Inflammatory macrophage treated with lipopolysaccharide for 4 hours (primary cell): ENCODE measurements at regions not wholly inside any gene's neighbourhood (a gene's known extent, or its start where the extent isn't known, plus 50 kb on each side); places are given as distances from the start of the nearest gene placed in this dataset.

Experiments
- DNase-seq: peaks from one replicate; pipeline ENCODE4 v3.0.0-alpha.2; 2020

DNA sequence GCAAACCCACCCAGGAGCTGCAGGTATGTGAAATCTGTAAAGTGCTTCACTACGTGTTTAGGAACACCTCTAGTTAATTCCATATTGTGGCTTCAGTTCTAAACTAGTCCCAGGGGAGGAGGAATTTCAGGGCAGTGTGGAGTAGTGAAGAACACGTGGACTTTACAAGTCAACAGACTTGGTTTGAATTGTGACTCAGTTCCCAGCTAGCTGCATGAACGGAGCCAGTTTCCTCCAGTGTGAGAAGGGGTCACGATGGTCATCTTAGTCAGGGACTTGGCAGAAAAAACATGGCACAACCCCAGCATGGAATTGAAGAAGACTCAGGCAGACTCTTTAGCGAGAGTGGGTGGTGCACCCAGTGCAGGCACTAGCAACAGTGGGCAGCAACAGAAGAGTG, 175.7 kb upstream of the UBL3 start:
- no peak for DNase-seq

DNA sequence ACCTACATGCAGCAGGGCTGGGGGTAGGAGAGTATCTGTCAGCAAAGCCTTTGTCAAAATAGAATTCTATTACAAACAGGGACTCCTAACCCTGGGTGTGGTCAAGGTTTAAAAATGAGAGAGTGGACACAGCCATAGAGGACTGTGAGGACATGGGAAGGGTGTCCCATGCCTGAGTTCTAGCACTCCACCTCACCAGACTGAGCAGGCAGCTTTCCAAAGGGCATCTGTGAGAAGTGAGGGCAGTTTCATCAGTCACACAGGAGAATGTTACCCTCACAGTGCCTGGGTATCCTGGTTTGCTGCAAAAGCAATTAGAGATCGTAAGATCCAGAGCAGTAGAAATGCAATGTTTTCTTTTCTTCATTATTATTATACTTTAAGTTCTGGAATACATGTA, 174.9 kb upstream of the UBL3 start:
- no peak for DNase-seq

DNA sequence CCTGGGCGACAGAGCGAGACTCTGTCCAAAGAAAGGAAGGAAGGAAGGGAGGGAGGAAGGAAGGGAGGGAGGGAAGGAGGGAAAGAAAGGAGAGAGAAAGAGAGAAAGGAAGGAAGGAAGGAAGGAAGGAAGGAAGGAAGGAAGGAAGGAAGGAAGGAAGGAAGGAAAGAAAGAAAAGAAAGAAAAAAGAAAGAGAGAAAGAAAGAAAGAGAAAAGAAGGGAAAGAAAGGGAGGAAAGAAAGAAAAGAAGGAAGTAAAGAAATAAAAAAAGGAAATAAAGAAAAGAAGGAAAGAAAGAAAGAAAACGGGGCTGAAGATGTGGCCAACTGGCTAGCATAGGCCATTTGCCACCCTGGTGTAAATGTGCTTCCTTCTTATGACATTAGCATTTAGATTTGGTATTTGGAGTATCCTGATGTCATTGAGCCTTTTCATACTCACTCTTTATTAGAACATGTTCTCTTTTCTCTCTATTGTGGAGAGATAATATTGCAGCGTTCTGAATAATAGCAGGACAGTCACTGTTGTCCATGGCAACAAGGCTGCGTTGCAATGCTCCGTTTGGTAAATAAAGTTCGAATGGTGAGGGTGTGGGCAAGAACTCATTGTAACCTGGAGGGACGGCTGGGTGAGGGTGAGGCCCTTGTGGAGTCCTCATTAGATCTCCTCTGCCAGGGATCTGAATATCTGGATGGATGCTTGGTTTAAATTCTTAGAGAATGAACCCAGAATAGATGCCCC, 173.9 kb upstream of the UBL3 start:
- no peak for DNase-seq

DNA sequence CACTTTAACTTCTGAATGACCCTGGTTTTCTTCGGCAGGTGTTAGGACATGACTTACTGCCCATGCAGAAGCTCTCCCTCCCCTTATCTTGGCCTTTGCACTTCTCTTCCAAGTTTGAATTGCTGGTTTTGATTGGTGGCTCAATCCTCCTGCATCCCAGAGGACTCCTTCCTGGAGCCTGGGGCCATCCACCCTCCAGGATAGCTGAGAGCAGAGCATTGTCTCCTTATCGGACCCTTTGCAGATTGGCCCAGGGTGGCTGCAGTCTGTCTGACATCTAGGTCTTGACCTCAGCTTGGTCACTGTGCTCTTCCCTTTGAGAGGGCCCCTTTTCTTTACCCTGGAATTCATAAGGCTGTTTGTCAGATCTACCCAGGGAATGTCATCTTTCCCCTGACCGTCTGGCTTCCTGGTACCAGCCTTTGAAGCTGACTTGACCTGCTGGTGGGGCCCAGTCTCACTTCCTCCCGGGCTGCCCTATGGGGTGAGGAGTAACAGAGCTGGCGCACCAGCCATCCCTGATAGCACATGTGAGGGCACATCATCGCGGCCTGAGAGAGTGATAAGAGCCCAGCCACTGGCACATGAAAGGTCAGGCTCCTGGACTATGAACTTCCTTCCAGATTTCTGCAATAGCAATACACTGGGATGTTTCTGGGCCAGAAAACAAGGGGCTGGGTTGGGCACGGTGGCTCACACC, 172.9 kb upstream of the UBL3 start:
- DNase-seq: no peak

DNA sequence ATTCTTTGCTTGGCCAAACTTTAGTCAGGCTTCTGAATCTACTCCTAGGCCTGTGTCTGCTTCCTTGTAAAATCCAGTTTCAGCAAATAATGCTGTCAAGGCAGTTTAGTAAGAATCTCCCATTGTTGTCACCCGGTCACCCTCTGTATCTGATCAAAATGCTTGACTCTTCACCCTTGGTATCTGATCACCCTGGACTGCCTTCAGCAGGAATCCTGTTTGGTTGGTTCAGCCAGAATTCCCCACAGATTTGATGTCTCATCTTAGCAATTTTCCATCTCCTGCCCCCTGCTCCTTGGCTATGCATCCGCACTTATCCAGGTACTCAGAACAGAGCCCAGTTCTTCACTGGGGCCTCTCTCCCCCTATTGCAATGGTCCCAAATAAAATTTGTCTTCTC, 172.4 kb upstream of the UBL3 start:
- DNase-seq: no peak

DNA sequence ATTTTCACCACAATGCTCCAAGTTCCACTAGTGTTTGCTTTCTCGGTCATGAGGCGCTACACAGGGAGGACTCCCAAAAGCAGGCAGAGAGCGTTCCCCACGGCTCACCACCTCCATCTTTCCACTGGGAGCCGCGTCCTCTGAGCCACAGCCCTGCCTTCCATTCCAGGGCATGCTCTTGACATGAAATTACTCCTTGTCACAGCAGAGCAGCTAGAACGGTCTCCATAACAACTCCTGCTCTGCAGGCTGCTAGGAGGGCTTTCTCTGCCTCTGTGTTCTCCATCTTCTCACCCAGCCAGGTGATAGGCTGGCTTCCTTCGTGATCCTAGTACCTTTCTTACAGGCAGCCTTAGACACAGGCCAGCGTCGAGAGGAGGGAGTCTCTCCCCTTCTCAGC, 171.8 kb upstream of the UBL3 start:
- DNase-seq: no peak

DNA sequence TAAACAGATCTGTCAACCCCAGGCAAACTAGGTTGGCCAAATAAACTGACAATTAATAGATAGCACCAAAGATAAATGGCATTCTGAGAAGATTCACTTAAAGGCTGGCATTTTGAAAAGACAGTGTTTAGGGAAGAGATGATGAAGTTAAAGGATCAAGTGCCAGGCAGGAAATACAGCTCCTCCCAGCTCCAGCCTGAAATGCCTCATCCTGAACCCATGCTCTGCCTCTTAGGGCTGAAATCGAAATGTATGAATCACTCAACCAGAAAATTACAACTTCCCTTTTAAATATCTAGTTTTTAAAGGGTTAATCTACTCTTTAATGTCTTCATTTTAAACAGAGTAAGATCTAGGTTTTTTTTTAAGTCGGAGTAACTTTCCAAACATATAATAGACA, 171.2 kb upstream of the UBL3 start:
- no peak for DNase-seq

DNA sequence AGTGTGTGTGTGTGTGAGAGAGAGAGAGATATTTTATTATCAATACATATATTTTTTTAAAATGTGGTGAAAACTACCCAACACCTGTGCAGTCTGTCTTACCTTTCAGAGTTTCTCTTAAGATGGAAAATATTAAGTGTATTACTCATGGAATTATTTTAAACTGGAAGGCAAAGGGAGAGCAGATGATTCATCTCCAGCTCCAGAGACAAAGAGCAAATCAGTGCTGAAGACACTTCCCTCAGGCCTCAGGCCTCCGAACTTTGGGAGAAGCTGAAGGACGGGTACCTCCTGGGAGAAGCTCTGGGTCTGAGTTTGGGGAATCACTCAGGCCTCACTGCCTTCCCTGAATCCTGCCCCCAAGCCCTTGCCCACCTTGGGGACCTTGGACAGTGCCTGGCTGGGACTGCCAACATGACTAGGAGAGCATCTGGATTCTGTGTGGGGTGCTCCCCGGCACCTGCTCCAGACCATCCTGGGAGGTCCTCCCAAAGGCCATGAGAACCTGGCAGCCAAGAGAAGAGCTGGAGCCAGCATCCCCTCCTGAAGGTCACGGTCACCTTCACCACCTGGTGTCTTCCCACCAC, 170.4 kb upstream of the UBL3 start:
- DNase-seq: no peak

DNA sequence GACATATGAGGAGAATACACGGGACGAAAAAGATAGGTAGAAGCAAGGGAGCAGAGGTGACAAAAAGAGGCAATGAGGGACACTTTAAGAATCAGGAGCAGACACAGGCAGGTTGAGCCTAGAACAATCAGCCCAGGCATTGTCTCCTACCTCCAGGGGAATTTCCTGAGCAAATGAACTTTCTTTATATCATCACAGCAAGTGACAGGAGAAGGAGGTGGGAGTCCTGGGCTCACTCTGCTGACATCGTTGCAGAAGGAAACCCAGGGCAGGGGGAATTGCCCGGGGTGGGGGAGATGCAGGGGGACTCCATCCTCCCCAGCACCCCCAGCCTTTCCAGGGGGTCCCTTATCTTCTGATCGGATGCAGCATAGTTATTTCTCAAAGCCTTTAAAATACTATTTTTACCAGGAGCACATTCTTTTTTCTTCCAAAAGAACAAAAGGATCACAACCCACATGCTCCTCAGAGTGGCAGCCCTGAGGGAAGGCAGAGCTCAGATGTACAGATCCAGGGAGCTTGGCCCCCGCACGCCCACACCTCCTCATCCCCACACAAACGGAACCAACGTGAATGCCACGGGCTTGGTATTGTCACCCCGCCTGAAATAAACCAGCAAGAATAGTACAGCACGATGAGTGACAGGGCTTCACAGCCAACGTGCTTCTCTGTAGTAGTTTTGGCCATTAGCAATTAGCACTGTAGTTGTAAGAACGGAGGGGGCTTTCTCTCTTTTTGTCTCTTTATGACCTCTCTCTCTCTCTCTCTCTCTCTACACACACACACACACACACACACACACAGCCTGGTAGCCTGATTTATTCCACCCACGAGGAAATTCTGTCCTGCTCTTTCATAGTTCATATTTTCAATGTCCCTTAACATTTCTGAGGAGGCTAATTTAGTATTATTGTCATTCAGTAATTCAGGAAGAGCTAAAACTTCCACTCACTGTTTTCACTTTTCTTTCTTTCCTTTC, 169.5 kb upstream of the UBL3 start:
- DNase-seq: no peak

DNA sequence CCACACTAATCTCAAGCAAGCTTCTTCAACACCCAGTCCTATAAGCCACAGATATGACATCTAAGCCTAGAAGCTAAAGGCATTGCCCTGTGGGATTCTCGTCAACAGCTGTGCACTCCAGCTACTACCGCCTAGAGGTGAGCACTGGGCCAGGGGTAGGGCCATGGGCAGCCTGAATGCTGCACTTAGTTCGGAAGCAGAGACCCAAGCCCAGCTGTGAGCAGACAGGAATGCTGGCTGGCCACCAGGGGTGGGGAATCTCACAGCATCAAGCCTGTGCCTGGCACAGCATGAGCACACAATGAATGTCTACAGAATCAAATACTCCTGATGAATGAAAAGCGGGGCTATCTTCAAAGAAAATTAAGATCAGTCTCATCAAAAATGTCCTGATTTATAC, 167.5 kb upstream of the UBL3 start:
- no peak for DNase-seq

DNA sequence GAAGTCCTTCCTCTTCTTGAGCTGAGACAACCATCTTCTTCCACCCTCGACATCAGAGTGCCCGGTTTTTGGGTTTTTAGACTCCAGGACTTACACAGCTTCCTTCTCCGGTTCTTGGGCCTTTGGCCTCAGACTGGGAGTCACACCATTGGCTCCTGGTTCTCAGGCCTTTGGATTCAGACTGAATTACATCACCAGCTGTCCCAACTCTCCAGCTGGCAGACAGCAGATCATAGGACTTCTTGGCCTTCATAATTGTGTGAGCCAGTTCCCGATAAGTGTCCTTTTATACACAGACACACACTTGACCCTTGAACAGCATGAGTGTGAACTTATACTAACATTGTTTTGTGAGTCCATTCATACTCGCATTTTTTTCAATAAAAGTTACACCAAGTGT, 166.0 kb upstream of the UBL3 start:
- no peak for DNase-seq

DNA sequence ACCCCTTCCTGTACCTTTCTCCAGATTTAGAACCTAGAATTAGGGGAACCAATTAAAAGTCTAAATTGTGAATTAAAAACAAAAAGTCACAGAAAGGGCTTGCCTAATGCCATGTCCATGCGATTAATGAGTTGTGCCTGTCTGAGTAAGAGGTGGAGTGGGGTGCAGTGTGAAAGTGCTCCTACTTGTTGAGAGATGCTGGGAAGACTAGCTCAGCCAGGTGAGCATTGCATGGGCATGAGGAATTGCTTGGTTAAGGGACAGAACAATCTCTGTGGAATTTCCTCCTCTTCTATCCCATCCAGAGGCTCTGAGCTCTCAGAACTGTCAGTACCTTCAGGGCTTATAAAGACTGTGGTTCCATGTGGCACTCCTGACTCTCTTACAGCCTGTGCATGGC, 159.0 kb upstream of the UBL3 start:
- DNase-seq: no peak

DNA sequence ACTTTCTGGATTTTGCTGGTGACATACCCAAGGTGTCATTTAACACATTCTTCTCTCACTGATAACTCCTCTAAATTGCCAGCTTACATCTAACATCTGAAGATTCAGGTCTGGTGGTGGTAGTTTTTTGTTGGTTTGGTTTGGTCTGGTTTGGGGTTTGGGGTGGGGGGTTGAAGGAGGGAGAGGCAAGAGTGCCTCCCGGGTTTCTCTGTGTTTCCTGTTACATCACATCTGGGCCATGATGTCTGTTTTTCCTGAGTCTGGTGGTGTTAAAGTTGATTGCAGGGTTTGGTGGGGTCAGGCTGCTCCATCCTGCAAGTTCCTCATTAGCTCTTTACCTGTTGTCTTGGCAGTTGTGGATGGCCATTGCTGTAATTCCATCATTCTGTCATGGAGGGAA, 155.8 kb upstream of the UBL3 start:
- DNase-seq: no peak

DNA sequence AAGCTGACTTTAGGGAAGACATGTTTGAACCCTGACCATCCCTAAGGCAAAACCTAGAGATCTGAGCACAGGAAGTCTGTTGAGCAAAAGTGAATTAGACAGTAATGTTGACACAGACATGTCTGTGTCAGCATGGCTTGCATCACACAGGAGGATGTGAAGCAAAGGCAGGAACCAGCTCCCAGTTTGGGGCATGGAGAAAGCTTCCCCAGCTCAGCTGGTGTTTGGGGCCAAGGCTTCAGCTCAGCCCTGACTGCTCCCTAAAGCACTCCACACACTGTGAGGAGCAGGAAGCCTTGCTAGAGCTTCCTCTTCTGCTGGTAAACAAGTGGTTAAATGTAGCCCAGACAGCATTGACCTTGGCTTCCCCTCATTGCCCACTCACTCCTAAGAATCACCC, 153.8 kb upstream of the UBL3 start:
- DNase-seq: peak; percentile 45

DNA sequence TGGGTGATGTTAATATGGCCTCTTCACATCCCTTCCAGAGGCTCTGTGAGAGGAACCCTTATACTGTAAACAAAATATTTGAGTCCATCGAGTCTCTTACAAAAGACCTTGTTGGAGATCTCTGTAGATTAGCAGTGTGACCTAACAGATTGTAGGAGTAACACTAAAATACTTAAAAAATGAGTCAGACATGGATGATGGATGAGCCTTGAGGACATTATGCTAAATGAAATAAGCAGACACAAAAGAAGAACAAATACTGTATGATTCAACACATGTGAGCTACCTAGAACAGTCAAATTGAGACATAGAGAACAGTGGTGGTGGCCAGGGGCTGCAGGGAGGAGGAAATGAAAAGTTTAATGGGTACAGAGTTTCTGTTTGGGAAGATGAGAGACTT, 152.2 kb upstream of the UBL3 start:
- DNase-seq: peak; percentile 62

DNA sequence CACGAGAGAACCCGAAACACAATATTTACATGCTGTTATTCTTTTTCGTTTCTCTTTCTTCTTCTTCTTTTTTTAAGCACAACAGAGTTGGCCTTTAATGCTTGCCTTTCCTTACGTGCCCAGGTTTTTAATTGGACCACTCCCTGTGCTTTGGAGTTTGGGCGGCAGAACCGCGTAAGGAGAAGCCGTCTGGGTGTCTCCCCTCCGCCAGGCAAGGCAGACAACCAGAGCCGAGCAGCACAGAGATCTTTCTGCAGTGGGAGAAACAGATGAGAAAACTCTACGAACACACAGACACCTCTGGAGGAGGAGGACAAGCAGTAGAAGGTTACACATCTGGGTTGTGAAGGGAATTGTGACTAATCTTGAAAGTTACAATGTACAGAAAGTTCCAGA, 150.0 kb upstream of the UBL3 start:
- no peak for DNase-seq

DNA sequence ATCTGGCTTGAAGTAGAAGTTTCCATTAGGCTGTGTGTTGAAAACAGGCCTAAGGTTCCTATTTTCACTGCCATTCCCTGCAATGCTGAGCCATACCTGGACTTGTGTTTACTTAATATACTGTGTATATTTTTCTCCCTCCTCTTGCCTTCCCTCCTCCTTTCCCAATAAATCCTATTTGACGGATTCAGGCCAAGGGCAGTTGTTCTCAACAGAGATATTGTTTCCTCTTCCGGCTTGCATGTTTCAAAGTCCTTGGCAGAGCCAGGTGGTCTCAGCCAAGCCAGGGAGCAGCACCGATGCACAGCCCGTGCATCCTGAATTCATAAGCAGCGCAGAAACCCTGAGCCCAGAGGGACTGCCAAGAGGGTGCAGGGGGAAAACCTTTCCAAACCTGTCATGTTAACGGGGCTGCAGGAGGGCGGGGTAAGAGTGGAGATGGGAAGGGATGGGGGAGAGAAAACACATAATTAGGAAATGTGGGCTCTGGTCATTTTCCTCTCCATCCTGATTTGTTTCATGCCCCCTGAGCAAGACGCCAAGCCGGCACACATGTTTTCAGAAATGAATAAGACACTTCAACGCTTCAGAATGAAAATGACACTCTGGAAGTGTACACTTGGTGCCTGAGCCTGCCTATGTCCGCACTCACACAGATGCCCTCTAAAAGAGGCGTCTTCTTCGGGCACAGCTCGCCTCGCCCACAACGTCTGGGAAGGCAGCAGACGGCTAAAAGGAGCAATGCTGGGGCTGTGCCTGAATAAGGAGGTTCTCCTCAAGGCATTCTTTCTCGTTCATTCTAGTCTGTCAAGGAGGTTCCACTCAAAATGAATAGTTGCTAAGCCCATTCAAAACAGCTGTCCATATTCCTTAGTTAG, 149.3 kb upstream of the UBL3 start:
- no peak for DNase-seq

DNA sequence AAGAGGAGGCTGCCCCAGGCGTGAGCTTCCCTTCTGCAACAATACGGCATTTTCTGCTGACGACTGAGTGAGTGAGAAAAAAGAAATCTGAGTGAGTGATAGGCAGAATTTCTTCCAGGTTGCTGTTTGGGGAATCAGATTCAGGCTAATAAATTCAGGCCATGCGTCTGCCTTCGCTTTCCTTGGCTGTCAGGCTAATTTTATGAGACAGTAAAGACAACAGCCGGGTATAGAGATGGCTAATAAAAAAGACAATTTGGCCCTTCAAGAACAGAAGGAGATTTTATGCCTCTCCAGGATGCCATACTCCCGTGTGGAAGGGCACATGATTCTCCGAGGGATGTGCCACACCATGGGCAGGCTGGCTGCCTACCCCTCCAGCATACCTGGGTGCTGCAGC, 145.9 kb upstream of the UBL3 start:
- DNase-seq: no peak

DNA sequence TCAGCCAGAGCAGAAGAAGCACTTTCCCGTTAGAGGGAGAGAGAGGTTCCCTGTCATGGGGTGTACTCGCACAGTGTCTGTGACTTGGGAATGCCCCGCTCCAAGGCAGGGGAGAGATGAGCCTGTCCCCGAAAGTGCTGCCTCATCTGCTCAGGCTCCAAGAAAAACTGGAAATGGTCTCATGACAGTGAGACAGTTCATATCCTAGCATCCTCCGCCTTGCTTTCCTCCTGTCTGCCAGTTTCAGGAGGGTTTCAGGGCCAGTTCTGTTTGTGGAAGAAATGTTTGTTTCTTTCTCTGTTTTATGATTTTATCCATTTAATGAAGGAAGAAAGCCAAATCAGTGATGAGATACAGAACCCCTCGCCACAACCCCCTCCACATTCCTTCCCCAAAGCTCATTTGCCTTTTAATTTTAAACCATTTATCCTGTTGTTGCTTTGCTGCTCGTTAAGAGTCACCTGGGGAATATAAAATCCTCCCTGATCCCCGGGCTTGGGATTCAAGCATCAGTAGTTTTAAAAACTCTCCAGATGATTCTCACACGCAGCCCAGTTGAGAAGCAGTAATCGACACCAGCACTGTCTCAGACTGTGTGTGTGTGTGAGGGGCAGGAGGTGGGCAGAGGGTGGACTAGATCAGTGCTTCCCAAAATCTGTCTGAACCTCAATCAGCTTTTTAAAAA, 144.6 kb upstream of the UBL3 start:
- no peak for DNase-seq

DNA sequence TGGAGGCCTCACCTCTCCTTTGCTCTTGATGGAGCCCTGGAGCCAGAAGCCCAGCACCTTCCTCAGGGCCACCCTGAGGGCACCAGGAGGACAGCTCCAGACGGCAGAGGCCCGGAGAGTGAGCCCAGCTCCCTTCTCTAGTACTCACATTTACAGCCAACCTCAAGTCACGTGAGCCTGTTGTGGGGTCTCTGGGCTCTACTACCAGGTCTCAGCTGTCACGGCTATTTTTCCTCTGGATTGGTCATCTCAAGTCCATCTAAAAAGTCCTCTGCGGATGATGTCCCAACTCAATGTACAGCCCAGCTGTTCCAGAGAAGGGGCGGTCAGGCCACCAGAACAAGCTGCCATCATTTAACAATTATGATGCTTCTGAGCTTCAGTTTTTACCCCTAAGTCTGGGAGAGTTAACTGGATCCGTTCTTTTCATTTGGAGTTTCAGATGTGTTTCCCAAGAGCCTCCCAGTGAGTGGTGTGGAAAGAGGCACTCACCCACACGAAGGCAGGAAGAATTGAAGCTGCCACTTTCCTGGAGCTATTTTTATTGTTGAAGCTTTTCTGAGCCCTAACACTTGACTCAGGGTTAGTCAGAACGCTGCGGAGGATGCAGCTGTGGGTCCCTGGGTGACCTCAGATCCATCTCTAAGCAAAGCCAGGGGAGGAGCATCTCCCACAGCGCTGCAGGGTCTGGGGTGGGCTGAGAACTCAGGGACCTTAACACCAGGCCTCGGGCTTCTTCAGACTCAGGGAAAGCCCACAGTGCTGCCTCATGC, 143.5 kb upstream of the UBL3 start:
- DNase-seq: no peak

DNA sequence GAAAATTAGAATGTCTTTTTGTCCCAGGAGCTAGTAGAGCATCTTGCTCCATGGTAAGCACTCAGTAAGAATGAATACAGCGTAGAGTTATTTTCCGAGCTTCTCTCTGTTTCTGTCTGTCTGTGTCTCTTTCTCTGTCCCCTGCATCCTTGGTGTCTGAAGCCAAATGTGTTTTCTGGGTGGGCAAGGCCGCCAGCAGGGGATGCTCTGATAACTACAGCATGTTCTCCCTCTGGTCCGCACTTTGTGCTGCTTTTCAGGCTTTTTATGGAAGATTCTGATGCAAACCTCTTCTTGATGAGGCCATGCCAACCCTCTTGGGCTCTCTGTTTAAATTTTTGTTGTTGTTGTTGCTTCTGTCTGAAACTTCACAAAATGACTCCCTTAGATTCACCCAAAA, 142.8 kb upstream of the UBL3 start:
- no peak for DNase-seq
